Mesenteric fat pad (tissue), 1 donor: ENCODE measurements at regions not wholly inside any gene's neighbourhood (a gene's known extent, or its start where the extent isn't known, plus 50 kb on each side); places are given as distances from the start of the nearest gene placed in this dataset.
"Not testable (repeated sequence)": the region's sequence is repeated elsewhere in the genome, so short reads cannot be mapped to it uniquely, and the experiment has no call there.

Source experiments
- DNase-seq: peaks from one replicate; pipeline ENCODE4 v3.0.0-alpha.2; 2020; ENCODE audit warnings: low spot score
- donor health status: DM: yes; HTN: yes; CAD: no.

DNA sequence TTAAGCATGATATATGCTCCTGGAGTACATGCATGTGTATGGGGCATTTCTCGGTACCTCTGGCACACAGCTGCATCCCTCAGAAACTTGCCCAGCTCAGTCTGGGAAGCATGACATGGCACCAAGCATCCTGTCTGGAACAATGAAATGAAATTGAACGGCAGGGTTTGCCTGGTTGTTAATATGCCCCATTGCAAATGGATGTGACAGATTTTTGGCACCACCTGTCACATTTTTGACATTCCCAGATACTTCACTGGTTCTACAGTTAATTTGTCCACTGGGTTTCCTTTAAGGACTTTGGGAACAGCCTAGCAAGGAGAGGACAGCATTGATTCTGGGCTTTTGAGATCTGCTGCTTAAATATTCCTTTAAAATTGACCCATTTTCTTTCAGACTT, 305.8 kb downstream of the TSN start:
- no peak for DNase-seq

DNA sequence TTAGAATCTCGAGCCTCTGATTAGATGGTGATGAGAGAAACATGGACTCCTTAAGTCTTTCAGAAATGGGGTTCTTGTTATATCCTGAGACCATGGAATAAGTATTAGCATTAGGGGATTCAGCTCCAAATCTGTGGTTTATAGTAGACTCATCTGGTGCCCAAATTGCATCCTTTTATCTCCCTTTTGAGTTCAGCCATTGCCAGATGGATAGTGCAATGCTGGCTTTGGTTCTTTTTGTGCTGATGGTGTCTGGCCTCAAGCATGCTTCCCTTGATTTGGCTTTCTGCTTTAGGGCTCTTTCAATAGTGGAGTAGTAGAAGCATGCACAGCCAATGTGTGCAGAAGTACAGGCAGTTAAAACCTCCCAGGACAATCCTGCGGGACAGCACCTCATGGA, 306.4 kb downstream of the TSN start:
- DNase-seq = no peak

GRCh38 chr2:122062506-122062905, 307.1 kb downstream of the TSN start:
- no peak for DNase-seq

- DNase-seq = no peak
These were observed 308.3 kb downstream of the TSN start for GRCh38 chr2:122063716-122064115.

- no peak for DNase-seq
These were observed 314.8 kb downstream of the TSN start for GRCh38 chr2:122070241-122070731.

DNA sequence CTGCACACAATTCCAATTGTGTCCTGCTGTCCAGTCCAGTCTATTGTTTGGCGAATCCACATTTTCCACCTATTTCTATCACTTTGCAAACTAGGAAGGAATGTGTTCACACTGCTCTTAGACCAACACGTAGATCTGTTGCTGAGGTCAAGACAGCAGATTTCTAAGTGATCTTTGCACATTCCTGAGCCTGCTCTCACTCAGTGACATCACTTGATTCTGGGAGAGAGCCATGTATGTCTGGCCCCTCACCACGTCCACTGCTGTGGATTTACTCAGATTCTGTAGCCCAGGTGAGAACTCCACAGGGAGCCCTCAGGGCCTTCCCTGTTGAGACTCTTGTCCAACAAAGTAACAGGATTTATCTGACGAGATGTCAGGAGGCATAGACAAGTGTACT, 317.2 kb downstream of the TSN start:
- no peak for DNase-seq

DNA sequence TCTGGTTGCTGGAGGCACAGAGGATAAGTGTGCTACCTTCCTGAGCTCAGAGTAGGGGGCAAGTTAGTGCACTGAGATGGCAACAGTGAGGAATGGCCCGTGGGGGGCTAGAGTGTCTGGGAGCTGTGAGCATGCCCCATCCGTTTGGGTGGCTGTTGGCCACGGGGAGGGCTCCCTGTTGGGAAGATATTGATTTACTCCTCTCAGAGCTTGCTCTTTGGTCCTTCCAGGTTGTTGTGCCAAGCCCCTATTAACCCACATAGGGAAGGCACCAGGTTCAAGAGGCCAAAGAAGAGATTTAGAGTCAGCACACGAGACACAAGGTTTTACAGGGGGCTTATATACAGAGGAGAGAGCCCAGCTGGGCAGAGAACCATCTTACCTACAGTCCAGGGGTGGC, 318.8 kb downstream of the TSN start:
- DNase-seq = no peak

- DNase-seq = no peak
These were observed 319.9 kb downstream of the TSN start for GRCh38 chr2:122075381-122075780.

DNA sequence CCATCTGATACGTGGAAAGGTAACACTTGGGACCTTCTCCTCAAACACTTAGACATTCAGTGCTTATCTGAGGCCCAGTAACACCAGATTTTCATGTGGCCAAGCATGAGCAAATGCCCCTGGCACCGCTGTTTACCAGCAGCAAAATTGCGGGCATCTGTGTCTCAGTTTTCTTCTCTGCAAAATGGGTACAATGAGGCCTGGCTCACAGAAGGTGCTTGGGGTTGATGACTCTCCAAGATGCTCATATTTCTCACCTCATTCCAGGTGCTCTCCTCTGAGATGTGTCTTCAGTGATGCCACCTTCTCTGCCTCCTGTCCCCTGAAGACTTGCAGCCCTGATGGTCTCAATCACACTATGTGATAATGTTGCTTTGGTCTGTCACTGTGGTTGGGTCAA, 321.7 kb downstream of the TSN start:
- DNase-seq = no peak

DNA sequence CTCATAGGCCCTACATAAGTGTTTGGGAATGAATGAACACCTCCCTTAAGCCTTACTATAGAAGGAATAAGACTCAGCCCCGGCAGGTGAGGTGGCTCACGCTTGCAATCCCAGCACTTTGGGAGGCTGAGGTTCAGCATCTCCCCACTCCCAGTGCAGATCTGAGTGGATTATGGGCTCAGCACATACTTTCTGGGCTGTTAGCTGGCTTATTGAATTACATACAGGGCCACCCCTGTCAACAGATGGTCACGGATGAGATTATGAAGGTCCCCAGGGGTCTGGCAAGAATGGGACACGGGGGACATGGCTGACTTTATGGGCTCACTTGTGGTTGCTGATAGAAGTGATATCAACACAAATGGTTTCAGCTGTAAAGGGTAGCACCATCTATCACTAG, 322.3 kb downstream of the TSN start:
- DNase-seq = no peak

DNA sequence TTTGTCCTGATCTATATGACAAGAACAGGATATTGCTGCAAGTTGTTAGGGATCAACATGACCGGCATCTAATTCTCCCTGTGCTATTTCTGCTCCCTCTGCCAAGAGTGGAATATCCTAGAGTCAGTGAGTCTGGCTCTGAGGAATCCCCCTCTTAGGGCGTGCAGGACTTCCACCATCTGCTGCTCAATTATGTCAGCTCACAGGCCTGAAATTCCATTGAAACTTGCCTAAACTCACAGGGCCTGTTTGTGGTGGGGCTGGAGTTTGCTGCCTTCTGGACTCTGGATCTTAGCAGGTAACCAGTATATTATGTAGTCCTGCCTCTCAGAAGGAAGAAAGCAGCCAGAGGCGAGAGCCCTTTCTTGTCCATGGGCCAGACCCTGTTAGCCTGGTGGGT, 323.0 kb downstream of the TSN start:
- no peak for DNase-seq

DNA sequence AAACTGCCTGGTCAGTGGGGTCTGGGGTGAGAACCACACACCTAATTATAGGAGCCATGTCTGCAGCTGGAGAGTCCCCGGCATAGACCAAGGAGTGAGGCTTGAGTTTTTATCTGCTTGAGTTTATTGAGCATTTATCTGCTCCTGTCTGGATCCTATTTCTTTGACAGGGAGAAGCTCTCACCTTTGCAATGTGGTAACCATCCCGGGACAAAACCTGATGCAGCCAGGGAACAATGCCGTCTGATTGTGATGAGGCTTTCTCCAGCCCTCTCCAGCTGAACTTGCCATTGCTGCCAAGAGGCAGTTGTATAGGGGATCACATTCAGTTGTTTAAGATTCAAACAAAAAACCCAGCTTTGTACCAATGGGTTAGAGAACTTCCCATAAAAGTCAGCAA, 324.4 kb downstream of the TSN start:
- no peak for DNase-seq

GRCh38 chr2:122080316-122080715, 324.9 kb downstream of the TSN start:
- no peak for DNase-seq

DNA sequence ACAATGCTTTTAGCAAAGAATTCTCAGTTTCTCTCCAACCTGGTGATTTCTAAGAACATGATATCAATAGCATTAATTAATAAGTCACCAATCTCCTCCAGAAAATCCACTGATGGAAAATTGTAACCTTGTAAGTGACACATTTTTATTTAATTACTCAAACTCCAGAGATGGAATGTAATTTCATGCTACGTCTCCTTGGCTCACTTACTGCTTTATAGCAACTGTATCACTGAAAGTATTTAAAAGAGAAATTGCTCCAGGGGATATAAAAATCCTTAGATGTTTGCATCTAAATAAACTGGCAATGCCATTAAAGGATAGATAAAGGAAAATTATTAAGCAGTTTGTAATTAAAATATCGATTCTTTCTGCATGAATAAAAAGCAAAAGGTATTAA, 325.4 kb downstream of the TSN start:
- no peak for DNase-seq

DNA sequence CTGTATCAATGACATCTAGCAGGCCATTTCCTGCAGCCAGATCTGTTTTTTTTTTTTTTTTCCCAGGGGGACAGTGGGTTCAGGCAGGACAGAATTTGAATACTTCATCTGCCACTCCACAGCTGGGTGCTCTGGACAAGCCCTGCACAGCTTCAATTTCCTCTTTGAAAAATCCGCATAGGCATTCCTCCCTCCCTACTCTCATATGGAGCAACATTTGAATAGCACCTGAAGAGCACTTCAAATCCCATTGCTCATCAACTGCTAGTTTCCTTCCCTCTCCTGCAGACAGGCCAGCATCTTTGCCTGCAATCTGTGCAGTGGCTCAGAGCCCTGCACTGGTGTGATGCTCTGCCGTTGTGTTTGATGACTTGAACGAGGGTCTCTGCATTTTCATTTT, 326.3 kb downstream of the TSN start:
- DNase-seq = no peak

- no peak for DNase-seq
These were observed 328.0 kb downstream of the TSN start for GRCh38 chr2:122083256-122084048.

DNA sequence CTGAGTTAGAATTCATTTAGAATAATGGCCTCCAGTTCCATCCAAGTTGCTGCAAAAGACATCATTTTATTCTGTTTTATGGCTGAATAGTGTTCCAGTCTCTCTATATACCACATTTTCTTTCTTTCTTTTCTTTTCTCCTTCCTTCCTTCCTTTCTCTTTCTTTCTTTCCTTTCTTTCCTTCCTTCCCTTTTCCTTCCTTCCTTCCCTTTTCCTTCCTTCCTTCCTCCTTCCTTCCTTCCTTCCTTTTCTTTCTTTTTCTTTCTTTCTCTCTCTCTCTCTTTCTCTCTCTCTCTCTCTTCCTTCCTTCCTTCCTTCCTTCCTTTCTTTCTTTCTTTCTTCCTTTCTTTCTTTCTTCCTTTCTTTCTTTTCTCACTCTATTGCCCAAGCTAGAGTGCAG, 330.2 kb downstream of the TSN start:
- not testable (repeated sequence) for DNase-seq

DNA sequence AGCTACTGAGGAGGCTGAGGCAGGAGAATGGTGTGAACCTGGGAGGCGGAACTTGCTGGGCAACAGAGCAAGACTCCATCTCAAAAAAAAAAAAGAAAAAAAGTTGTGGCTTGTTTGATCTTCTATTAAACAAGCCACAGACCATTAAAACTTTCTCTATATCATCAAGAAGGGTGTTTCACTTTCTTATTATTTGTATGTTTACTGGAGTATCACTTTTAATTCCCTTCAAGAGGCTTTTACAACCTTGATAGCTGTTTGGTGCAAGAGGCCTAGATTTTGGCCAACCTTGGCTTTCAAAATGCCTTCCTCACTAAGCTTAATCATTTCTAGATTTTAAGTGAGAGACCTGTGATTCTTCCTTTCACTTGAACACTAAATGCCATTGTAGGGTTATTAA, 339.1 kb downstream of the TSN start:
- DNase-seq = no peak

DNA sequence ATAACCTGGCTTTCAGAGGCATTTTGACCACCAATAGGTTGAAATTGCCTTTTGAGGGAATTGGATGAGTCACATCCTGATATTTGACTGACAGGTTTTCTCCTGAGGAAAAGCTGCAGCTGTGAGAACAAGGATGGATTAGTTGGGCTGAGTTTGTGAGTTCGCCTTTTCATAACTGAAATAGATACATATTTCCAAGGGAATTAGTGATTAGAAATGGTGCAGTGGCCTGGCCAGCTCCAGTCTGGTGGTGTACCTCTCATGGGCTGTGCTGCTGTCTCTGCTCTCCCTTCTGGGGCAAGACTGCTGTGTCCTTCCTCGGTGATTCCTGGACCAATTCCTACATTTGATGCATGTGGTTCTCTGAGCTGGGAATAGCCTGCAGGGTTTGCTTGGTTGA, 341.3 kb downstream of the TSN start:
- no peak for DNase-seq

GRCh38 chr2:122098306-122098705, 342.9 kb downstream of the TSN start:
- DNase-seq = no peak

DNA sequence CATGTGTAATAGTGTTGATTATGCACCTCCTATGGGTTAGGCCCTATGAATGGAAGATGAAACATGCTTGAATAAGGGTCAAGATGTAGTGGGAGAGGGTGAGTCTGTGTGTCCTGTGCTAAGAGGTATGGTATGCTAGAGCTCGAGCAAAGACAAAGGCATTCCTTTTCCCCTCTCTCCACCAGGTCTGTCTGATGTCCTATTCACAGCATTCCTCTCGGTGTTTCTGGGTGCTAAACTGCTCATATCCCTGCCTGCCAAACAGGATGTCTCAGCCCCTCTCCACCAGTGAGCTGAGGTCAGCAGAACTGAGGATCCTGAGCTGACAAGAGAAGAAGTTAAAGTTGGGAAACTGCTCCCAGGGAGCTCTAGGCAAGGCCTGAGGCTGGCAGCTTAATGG, 344.9 kb downstream of the TSN start:
- DNase-seq = no peak

GRCh38 chr2:122100756-122101155, 345.3 kb downstream of the TSN start:
- DNase-seq = no peak

GRCh38 chr2:122101319-122101718, 345.9 kb downstream of the TSN start:
- DNase-seq = no peak
